AG04449 (cell line): ENCODE measurements at regions not wholly inside any gene's neighbourhood (a gene's known extent, or its start where the extent isn't known, plus 50 kb on each side); places are given as distances from the start of the nearest gene placed in this dataset.

Experiments used
- CTCF ChIA-PET: fragments of 350-600 bp; formaldehyde crosslinking; extraction: SDS; loops from one replicate; lab custom pipeline; 2021; ENCODE audit warnings: antibody characterized with exemption; lab: Yijun Ruan, JAX
- POLR2A ChIA-PET: fragments of 400-600, 350-600 bp; formaldehyde crosslinking; extraction: SDS; loops from one replicate; lab custom pipeline; 2020; ENCODE audit warnings: antibody characterized with exemption, inconsistent platforms; lab: Yijun Ruan, JAX
- DNase-seq: peaks from one replicate; pipeline ENCODE4 v3.0.0-alpha.2; 2010; ENCODE audit warnings: low read depth, low spot score
- H3K4me3 ChIP-seq: 2 replicates; pipeline ENCODE4 v1.5.1; 2011; ENCODE audit warnings: low read depth, mild to moderate bottlenecking, control low read depth, low read length
- TF ChIP-seq, protein P1 (sequence below): IDR thresholded peaks from one replicate; pipeline ENCODE4 v1.5.1; 2011; ENCODE audit warnings: mild to moderate bottlenecking, moderate library complexity, low read length, control low read depth, inconsistent platforms; ENCODE audit not compliant: insufficient read depth; ENCODE audit errors: missing control alignments

DNA sequence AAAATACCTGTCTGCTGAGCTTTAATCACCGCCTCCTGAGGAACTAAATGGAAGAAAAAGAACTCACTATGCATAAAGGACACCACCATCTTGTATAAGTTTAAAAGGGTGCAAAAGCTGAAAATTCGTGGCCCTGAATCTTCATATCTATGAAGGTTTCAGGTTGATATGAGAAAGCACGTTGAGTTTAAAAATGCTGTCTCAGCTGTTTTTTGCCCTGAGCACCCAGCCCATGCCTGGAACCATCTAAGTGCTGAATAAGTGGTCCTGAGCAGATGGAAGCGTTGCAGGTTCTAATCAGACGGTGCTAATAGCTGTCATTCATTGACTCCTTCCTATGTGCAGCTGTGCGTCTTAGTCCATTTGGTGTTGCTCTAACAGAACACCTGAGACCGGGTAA, 467.4 kb downstream of the EIPR1 start:
- no peak for DNase-seq
- ChIA-PET CTCF (no interaction called here), POLR2A (no interaction called here)

DNA sequence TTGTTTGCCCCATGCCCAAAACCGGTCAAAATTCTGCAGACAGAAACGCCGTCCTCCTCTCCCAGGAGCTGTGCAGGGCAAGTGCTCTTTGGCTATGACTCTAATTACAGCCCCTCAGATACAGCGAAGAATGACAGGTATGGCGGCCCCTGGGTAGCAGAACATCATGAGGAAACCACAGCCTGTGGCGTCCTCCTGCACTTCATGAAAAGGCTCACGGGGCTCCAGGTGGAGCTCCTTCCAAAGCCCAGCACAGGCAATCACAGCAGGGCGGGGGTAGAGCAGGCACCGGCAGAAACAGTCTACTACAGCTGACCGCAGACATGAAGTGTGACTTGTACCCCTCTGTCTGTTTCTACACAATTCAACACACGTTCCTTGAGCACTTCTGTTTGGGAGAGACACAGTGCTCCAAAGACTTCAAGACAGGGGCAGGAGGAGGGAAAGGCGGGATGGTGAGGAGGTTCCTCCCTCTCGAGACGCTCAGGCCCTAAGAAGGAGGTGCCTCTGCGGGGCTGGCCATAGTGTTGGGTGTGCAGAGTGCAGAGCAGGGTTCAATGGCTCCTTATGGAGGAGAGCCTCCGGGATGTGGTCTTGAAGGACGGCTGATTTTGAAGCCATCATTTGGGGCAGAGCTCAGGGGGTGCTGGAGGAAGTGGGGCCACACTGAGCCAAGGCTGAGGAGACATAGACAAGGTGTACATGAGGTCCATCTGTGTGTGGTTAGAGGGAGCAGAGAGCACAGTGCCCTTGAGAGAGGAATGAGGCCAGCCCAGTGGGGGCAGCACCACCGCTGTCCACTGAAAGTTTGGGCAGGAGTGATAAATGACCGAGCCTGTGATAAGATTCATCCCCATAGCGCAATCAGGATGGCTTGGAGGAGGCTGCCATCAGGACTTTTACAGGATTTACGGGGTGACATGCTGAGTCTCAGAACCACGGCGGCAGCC, 468.3 kb downstream of the EIPR1 start:
- CTCF ChIA-PET = no interaction called here
- no peak overlapping the region for H3K4me3 ChIP-seq
- POLR2A ChIA-PET = no interaction called here
- no peak for DNase-seq
- TF ChIP-seq, protein P1, sequence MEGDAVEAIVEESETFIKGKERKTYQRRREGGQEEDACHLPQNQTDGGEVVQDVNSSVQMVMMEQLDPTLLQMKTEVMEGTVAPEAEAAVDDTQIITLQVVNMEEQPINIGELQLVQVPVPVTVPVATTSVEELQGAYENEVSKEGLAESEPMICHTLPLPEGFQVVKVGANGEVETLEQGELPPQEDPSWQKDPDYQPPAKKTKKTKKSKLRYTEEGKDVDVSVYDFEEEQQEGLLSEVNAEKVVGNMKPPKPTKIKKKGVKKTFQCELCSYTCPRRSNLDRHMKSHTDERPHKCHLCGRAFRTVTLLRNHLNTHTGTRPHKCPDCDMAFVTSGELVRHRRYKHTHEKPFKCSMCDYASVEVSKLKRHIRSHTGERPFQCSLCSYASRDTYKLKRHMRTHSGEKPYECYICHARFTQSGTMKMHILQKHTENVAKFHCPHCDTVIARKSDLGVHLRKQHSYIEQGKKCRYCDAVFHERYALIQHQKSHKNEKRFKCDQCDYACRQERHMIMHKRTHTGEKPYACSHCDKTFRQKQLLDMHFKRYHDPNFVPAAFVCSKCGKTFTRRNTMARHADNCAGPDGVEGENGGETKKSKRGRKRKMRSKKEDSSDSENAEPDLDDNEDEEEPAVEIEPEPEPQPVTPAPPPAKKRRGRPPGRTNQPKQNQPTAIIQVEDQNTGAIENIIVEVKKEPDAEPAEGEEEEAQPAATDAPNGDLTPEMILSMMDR = no peak

More for the DNA sequence above, 467.4 kb downstream of the EIPR1 start:
- TF ChIP-seq, protein P1 = no peak
- no peak overlapping the region for H3K4me3 ChIP-seq

DNA sequence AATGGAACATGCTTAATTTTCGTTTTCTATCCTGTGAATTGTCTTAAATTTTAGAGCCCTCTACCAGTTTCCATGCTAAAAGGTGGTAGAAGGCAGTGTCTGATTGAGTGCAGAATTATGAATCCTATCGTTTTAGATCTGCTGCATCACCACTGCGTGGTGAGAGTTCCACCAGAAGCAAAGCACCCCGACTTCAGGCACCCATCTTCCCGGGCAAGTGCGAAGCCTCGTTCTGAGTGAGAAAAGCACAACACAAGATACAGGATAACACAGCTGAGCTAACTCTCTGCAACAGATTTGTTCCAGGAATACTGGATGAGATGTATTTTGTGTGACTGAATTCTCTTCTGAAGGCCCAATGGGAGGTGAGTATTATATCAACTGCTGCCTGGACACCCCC, 471.5 kb downstream of the EIPR1 start:
- DNase-seq = no peak
- H3K4me3 ChIP-seq = no peak overlapping the region
- CTCF ChIA-PET = no interaction called here
- TF ChIP-seq, protein P1 = no peak
- POLR2A ChIA-PET = no interaction called here

DNA sequence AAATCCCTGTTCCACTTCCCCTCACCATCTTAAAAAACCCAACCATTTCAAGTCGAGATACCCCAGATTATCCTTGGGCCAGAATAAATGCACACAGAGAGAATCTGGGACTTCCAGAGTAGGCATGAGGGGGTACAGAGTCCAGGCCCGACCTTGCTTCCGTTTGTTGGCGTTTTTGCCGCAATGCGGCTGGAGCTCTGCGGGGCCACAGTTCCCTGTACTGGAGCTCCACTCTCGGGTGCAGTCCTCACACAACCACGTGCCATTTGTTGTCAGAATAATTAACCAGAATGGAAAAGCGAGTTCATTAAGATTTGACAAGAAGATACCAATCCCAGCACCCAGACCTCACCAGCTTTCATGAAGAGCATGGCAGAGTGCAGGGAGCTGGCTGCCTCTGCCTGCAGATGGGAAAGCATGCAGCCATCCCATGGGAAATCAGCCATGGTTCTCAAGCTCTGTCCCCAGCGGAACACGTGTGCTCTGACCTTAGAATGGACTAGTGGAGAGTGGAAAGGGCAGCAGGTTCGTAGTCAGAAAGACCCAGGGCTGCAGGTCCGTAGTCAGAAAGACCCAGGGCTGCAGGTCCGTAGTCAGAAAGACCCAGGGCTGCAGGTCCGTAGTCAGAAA, 472.8 kb downstream of the EIPR1 start:
- H3K4me3 ChIP-seq = no peak overlapping the region
- TF ChIP-seq, protein P1 = no peak
- ChIA-PET POLR2A (no interaction called here), CTCF (no interaction called here)
- DNase-seq = no peak

DNA sequence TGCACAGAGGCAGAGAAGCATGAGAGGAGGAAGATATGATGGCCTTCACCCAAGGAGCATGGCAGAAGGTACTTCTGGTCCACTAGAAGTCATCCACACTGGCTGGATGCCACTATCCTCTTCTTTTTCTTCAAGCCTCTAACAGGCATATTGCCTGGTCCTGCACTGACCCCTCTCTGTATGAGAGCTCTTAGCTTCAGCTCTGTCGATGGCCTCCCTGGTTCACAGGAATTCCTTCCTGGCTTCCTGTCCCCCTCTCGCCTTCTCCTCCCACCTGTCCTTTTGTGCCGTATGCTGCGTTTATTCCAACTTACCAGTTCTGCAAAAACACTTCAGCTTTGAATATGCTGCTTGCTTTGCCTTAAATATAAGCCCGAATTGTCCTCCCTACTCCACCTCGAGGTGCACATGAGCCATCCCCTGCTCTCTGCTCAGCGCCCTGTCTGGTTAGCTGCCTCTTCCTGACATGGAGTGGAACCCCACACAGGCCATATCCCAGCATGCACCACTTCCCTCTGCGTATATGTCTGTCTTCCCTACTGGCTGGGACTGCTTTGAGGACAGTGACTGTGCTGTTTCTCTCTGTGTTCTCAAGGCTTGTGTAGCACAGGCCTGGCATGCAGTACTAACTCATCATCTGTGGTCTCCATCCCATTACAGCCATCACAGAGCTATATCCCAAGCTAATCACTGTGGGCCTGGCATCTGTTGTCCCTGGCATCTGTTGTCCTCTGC, 474.9 kb downstream of the EIPR1 start:
- DNase-seq = no peak
- ChIA-PET CTCF (no interaction called here), POLR2A (no interaction called here)
- no peak overlapping the region for H3K4me3 ChIP-seq
- TF ChIP-seq, protein P1 = no peak
